Neural progenitor cell (in vitro differentiated cells): ENCODE measurements at regions not wholly inside any gene's neighbourhood (a gene's known extent, or its start where the extent isn't known, plus 50 kb on each side); places are given as distances from the start of the nearest gene placed in this dataset.

Experiments
- DNase-seq: peaks from one replicate; pipeline ENCODE4 v3.0.0-alpha.2; 2016; ENCODE audit warnings: low spot score
- H2AFZ ChIP-seq: fragments of 200-600 bp; sonication (generic); replicated peaks from 2 replicates; pipeline ENCODE4 v1.6.1; 2016; ENCODE audit warnings: antibody characterized with exemption
- H3F3A ChIP-seq: fragments of 200-600 bp; sonication (generic); 2 replicates; pipeline ENCODE4 v1.6.1; 2016; ENCODE audit warnings: antibody characterized with exemption, low read depth
- H3K27ac ChIP-seq: fragments of 200-600 bp; sonication (generic); 2 replicates; pipeline ENCODE4 v1.5.1; 2016; ENCODE audit warnings: mild to moderate bottlenecking
- H3K27me3 ChIP-seq: fragments of 200-600 bp; sonication (generic); 2 replicates; pipeline ENCODE4 v1.6.1; 2016; ENCODE audit warnings: mild to moderate bottlenecking, moderate library complexity
- H3K36me3 ChIP-seq: fragments of 200-600 bp; sonication (generic); 2 replicates; pipeline ENCODE4 v1.5.1; 2016
- H3K4me1 ChIP-seq: fragments of 200-600 bp; sonication (generic); 2 replicates; pipeline ENCODE4 v1.6.1; 2016; ENCODE audit warnings: mixed run types
- H3K4me2 ChIP-seq: fragments of 200-600 bp; sonication (generic); 2 replicates; pipeline ENCODE4 v1.6.1; 2016
- H3K4me3 ChIP-seq: fragments of 200-600 bp; sonication (generic); 2 replicates; pipeline ENCODE4 v1.5.1; 2016
- H3K79me2 ChIP-seq: fragments of 200-600 bp; sonication (generic); 2 replicates; pipeline ENCODE4 v1.6.1; 2016; ENCODE audit warnings: low read depth
- H3K9ac ChIP-seq: fragments of 200-600 bp; sonication (generic); 2 replicates; pipeline ENCODE4 v1.6.1; 2016
- H3K9me3 ChIP-seq: fragments of 200-600 bp; sonication (generic); 2 replicates; pipeline ENCODE4 v1.5.1; 2016; ENCODE audit warnings: low read depth
- H4K20me1 ChIP-seq: fragments of 200-600 bp; sonication (generic); 2 replicates; pipeline ENCODE4 v1.6.1; 2016; ENCODE audit warnings: low read depth
- H3K27ac Mint-ChIP-seq: 3 replicates; pipeline ENCODE4 v1.8.0; 2021; ENCODE audit warnings: mixed read lengths
- H3K27me3 Mint-ChIP-seq: 2 replicates; pipeline ENCODE4 v1.8.0; 2022; ENCODE audit warnings: low read depth, mild to moderate bottlenecking, inconsistent platforms, moderate library complexity, mixed read lengths; ENCODE audit not compliant: insufficient read depth
- H3K36me3 Mint-ChIP-seq: 3 replicates; pipeline ENCODE4 v1.8.0; 2021; ENCODE audit warnings: mixed read lengths
- H3K4me1 Mint-ChIP-seq: 3 replicates; pipeline ENCODE4 v1.8.0; 2021; ENCODE audit warnings: mixed read lengths
- H3K4me3 Mint-ChIP-seq: 3 replicates; pipeline ENCODE4 v1.8.0; 2021; ENCODE audit warnings: mild to moderate bottlenecking, moderate library complexity, mixed read lengths
- H3K9me3 Mint-ChIP-seq: 3 replicates; pipeline ENCODE4 v1.8.0; 2020; ENCODE audit warnings: mixed read lengths
- CTCF ChIP-seq: fragments of 200-600 bp; sonication (generic); IDR thresholded peaks from 2 replicates; pipeline ENCODE4 v1.5.1; 2017; ENCODE audit warnings: antibody characterized with exemption, mild to moderate bottlenecking
- EZH2 ChIP-seq: fragments of 200-600 bp; sonication (generic); IDR thresholded peaks from 2 replicates; pipeline ENCODE4 v1.6.1; 2017; ENCODE audit warnings: antibody characterized with exemption, mild to moderate bottlenecking, moderate library complexity
- EZH2phosphoT487 ChIP-seq: fragments of 200-600 bp; sonication (generic); IDR thresholded peaks from 2 replicates; pipeline ENCODE4 v1.6.1; 2017; ENCODE audit warnings: antibody characterized with exemption

DNA sequence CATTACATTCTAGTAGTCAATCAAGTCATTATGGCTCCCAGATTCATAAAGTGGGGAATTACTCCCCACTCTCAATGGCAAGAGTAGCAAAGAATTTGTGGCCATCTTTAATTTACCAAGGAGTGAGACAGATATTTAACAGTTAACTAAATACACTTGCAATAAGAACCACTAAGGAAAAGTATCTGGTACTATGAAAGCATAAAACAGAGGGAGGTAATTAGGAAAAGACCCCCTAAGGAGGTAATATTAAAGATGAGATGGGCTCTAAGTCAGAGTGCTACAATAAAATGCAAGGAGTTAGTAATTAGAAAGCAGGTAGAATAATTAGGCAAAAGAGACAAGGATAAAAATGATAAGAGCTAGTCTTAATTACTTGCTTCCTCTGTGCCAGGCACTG, 301.9 kb downstream of the CHL1 start:
- no peaks in the 10 kb centered on the region for H3K36me3 Mint-ChIP-seq
- Histone ChIP-seq H3K27ac (no peak overlapping the region), H3K4me3 (no peak overlapping the region), H3K4me2 (no peak overlapping the region), H3K9me3 (no peaks in the 10 kb centered on the region), H3K9ac (no peak overlapping the region), H2AFZ (no peak overlapping the region), H3K79me2 (no peaks in the 10 kb centered on the region), H3K27me3 (no peaks in the 10 kb centered on the region), H3K4me1 (no peaks in the 10 kb centered on the region), H3F3A (no peaks in the 10 kb centered on the region), H4K20me1 (no peaks in the 10 kb centered on the region), H3K36me3 (no peaks in the 10 kb centered on the region)
- H3K9me3 Mint-ChIP-seq: no peaks in the 10 kb centered on the region
- no peak for DNase-seq
- H3K4me1 Mint-ChIP-seq: peaks cover 6% of the 10 kb centered on the region
- TF ChIP-seq CTCF: no peak
- TF ChIP-seq EZH2: no peak
- TF ChIP-seq EZH2phosphoT487: no peak
- H3K27me3 Mint-ChIP-seq: peaks cover 2% of the 10 kb centered on the region
- H3K27ac Mint-ChIP-seq: no peak overlapping the region
- H3K4me3 Mint-ChIP-seq: no peak overlapping the region

DNA sequence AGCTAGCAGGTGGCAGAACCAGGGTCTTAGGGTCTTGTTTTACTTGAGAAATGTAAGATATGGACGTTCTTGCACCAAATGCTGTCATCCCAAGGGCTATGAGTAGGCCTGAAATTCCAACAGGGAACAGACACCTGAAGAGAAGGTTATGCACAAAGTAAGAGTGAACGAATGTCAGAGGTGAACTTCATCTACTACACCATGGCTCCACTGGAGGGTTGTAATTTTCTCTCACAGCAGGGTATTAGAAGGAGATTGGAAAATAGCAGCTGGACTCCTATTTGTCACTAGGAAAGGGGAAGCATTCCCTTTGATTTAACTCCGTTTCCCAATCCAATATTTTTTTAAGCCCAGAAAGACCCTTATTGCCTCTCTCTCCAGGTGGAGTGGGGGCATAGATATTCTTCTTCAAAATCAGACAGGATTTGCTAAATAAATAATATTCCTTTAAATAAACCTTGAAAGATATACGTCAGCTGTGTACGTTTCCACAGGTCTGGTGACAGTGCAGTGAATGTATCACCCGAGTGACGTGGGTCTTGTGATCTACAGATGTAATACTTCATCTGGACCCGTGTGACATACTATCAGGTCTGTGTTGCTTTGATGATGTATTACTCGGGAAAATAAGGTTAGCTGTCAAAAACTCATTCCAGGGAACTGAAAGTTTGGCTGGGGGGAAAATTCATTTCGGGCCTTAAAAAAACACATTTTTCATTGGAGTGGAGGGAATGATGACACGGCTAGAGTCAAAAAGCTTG, 302.6 kb downstream of the CHL1 start:
- H3K4me1 Mint-ChIP-seq: peaks cover 6% of the 10 kb centered on the region
- Histone ChIP-seq H4K20me1 (no peaks in the 10 kb centered on the region), H3K9me3 (no peaks in the 10 kb centered on the region), H2AFZ (no peak overlapping the region), H3K27ac (no peak overlapping the region), H3K9ac (no peak overlapping the region), H3K79me2 (no peaks in the 10 kb centered on the region), H3K4me1 (no peaks in the 10 kb centered on the region), H3F3A (no peaks in the 10 kb centered on the region), H3K4me2 (no peak overlapping the region), H3K36me3 (no peaks in the 10 kb centered on the region), H3K4me3 (no peak overlapping the region), H3K27me3 (no peaks in the 10 kb centered on the region)
- H3K27ac Mint-ChIP-seq: no peak overlapping the region
- H3K27me3 Mint-ChIP-seq: peaks cover 2% of the 10 kb centered on the region
- H3K4me3 Mint-ChIP-seq: no peak overlapping the region
- no peak for DNase-seq
- no peaks in the 10 kb centered on the region for H3K9me3 Mint-ChIP-seq
- TF ChIP-seq EZH2 (no peak), CTCF (no peak), EZH2phosphoT487 (no peak)
- no peaks in the 10 kb centered on the region for H3K36me3 Mint-ChIP-seq

DNA sequence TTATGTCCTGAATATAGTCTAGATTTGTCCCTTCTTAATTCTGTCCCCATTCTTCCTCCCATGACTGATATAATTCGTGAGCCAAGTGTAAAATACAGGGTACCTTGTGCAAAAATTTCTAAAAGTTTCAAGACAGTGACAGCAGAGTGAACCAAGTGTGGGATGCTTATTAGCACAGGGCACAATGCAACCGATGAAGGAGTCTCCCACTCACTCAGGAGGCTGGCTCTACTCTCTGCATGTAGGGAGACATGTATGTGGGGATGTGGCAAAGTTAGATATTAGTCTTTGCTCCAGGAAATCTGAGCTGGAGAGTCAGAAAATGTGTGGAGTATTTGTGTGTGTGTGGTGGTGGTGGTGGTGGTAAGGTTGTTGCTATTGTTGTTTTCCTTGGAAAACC, 305.9 kb downstream of the CHL1 start:
- H3K79me2 ChIP-seq: no peaks in the 10 kb centered on the region
- H3K9me3 ChIP-seq: no peaks in the 10 kb centered on the region
- H3K4me3 ChIP-seq: no peak overlapping the region
- no peaks in the 10 kb centered on the region for H3K36me3 ChIP-seq
- no peaks in the 10 kb centered on the region for H3K27me3 Mint-ChIP-seq
- H3K4me1 Mint-ChIP-seq: peaks cover 6% of the 10 kb centered on the region
- H3F3A ChIP-seq: no peaks in the 10 kb centered on the region
- H3K4me1 ChIP-seq: no peaks in the 10 kb centered on the region
- no peak overlapping the region for H3K9ac ChIP-seq
- H3K27ac Mint-ChIP-seq: no peak overlapping the region
- H3K4me2 ChIP-seq: no peak overlapping the region
- H4K20me1 ChIP-seq: no peaks in the 10 kb centered on the region
- H2AFZ ChIP-seq: no peak overlapping the region
- no peak for DNase-seq
- peaks cover under 1% of the 10 kb centered on the region for H3K9me3 Mint-ChIP-seq
- H3K27me3 ChIP-seq: no peaks in the 10 kb centered on the region
- no peaks in the 10 kb centered on the region for H3K36me3 Mint-ChIP-seq
- TF ChIP-seq CTCF (no peak), EZH2 (no peak), EZH2phosphoT487 (no peak)
- H3K27ac ChIP-seq: no peak overlapping the region
- no peak overlapping the region for H3K4me3 Mint-ChIP-seq
